ENCODE measurements at regions not wholly inside any gene's neighbourhood (a gene's known extent, or its start where the extent isn't known, plus 50 kb on each side); places are given as distances from the start of the nearest gene placed in this dataset.
"Not testable (repeated sequence)": the region's sequence is repeated elsewhere in the genome, so short reads cannot be mapped to it uniquely, and the experiment has no call there.

DNA sequence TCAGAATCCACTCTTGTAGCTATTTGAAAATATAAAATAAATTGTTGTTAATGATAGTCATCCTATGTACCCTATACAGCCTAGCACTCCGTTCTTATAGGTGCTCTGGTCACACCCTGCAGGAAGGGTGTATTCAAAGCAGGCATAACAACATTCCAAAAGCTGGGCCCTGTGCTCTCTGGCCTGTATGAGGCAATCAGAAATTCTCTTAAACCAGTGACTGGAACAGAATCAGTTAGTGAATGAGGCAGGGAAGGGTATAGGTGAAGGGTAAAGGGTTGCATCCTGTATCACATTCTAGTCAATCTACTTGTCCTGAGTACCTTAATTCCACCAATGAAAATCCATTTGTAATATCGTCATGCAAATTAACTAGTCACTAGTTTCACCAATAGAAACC lies 154.5 kb upstream of the ZNF217 start:
- no peak for DNase-seq (ENCODE audit: low read depth in 2 of 2)

DNA sequence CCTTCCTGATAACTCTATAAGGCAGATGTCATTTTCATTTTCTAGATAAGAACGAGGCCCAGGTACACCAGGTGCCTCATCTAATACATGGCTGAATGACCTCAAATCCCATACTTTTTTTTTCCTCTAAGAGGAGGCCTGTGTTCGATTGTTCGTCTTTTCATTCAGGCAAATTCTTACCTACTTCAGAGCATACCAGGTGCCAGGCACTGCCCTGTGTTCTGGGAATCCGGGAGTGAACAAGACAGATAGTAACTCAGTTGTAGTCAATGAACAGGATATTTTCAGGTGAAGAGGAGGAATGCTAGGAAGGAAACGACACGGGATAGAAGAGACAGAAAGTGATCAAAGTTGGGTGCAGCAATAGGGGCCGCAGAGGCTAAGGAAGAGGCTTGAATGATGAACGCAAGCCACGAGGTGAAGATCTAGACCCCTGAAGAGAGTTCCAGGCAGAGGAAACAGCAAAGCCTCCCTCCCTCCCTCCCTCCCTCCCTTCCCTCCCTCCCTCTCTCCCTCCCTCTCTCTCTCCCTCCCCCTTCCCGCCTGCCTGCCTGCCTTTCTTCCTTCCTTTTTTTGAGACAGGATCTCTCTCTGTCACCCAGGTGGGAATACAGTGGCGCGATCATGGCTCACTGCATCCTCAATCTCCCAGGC lies 150.1 kb upstream of the ZNF217 start:
- DNase-seq (ENCODE audit: low read depth in 2 of 2), result no peak

DNA sequence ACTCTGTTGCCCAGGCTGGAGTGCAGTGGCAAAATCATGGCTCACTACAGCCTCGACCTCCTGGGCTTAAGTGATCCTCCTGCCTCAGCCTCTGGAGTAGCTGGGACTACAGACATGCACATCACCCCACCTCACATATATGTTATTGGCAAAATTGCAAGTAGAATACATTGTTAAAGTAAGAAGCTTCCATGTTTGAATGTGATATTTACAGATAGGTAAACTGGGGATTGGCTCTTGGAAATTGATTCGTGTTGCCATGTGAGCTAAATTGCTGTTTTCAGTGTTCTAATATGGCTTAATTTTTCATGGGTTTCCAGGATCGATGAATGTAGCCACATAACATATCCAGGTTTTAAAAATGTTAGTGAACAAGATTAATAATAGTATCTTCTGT lies 149.0 kb upstream of the ZNF217 start:
- no peak for DNase-seq (ENCODE audit: low read depth in 2 of 2)

DNA sequence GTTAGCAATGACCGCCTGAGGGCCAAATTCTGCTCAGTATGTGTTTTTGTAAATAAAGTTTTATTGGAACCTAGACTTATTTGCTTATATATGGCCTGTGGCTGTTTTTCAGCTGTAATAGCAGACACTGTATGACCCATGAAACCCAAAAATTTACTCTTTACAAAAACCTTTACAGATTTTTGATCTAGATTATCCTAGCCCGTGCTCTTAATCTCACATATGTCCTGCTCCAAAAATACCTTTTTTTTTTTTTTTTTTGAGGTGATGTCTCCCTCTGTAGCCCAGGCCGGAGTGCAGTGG lies 148.0 kb upstream of the ZNF217 start:
- no peak for DNase-seq (ENCODE audit: low read depth in 2 of 2)

DNA sequence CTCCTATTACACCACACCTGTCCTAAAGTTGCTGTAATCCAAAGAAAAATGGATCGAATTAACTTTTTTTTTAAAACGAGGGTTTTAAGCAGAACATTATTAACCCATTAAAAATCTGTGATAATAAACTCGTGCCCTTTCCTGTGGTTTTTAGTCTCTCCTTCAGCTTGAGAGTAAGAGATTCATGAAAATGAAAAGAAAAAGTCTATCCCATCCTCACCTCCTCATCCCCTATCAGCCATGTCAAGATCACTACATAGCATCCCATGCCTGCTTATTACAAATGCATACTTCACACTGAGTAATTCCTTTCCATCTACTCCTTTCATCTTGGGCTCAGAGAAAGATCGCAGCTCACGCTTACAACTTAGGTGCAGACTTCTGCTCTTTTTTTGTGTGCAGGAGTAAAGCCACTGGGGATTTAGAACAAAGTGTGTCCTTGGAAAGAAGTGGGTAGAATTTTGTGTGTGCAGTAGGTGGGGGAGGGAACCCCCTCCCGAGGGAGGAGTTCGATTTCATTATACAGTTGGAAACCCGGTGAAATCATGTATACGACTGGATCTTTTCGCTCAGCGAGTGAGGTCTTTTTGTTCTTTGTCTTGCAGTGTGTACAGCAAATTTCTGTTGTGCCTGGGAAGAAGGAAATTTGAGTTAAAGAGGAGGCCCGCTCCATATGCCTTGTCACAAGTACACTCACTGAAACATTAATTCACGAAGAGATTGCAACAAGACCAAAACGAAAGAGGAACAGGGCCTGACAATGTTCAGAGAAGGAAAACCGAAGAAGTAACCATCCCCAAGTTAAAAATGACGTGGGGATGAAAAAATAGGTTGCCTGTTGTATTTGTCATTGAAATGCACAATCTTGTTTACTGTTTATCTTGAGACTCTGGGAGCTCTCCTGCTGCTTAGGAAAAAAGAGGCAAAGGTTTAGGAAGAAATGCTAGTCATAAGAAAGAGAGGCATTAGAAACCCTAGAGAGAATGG lies 146.5 kb upstream of the ZNF217 start:
- DNase-seq (ENCODE audit: low read depth in 2 of 2), result no peak

DNA sequence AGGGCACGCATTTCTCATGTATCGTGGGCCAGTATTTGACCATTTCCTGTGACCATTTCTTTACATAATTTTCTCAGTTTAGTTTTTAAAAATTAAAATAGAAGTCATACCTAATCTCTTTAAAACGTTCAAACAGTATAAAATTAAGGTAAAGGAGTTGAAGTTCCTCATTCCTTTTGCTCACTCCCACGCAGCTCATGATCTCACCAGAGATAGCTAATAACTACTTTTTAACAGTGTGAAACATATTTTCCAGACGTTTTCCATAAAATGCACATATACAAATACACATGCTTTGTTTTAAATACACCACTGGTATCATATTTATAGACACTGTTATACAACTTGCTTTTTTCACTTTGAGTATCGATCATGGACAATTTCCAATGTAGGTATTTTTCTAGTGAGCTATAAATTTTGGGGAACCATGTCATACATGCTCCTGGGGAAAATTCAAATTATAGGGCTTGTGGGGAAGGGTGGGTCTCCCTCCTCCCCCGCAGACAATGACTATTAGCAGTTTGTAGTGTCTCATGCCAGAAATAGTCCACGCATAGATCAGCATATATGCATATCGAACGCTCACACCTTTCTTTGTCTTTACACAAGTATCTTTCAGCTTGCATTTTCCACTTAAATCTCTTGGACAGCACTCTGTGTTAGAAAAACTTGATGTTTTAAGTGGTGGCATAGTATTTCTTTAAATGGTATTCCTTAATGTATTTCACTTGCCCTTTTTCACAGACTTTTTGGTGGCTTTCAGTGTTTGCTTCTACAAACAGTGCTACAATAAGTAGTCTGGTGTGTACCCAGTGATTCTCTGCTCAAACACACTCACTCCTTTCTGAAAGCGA lies 145.5 kb upstream of the ZNF217 start:
- DNase-seq (ENCODE audit: low read depth in 2 of 2), result no peak

DNA sequence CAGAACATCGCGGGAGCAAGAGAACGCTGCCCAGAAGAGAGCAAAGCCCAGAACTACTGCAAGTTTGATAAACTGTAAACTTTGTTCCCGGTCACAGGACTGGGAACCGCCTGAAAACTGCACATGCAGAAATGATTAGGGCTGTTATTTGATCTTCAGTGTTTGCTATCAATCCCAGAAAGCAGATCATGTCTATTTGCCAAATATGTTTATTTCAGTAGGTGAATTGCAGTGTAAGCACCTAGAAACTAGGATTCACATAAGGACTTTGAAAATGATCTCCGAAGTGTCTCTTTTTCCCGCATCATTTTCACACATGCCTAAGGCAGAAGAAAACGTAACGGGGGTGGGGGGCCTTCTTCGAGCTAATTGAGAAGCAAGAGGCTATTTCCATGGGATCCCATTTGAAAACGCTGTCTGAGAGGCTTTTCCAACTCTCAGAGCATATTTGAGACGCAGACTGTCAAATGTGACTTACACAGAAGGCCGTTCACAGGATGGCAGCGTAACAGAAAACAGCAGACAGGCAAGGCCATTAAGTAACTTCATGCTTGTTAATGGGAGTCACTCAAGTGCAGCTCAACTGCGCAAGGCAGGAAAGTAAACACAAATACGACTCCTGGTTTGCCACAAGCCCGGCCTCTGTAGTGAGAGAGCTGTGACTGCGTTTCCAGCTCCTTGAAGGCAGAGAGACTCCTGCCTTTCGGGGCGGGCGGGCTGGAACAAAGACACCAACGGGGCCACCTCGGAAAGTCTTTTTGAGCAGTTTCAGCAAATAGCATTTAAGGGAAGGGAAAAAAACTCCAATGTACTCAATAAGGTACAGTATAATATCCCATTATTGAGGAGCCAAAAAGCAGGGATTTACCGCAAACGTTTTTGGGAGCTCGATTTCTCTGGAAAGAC lies 144.7 kb upstream of the ZNF217 start:
- DNase-seq (ENCODE audit: low read depth in 2 of 2), result peak; percentile 63 to 69

DNA sequence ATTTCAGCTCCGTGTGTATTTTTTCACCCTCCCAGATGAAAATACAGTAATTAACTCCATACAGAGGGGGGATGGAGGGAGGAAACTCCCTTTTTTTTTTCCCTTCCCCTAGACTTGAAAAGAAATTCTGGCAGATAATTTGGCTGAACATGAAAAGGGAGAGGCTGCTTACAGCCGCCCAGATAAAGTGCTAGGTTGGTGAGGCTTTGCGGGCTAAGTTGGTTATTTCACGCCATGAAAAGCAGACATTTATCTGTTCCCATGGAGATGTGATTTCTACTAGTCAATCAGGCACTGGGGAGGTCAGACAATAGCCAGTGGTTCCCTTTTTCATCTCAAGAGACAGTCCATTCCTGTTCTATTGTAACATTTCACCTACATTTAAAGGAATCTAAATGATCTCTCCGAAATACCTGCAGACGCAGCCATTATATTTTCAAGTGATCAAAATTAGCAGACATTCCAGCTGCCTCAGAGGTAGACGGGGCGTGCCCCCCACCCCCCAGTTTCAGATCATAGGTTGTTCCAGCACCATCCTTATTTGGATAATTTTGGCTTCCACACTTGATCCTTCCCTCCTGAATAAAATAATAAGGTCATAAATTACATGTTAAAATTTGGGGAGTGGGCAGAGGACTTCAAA lies 143.9 kb upstream of the ZNF217 start:
- DNase-seq (ENCODE audit: low read depth in 2 of 2), result peak in 1 of 2 experiments; percentile 54

DNA sequence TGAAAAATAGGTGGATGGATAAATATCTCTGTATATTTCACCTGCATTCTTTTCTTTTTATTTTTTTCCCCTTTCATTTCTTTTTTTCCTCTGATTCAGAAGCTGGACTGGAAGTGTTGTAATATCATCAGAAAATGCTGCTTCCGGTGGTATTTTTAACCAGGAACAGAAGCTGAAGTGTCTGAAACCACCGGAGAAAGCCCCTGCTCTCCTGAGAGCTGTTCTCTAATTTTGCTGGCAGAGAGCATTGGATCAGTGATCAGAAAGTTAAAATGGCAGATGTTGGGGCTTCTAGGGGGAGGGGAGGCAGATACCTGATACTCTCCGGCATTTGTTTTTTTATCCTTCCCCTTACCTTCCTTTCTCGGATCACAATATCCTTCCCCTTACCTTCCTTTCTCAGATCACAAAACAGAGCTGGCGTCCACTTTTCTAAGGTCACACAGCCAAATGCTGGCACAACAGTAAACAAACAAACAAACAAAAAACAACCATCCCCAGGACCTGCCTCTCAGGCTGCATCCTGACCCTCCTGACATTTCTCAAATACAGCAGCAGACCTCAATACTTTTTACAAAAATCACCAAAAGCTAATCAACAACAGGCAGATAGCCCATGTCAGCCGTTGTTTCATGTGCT lies 143.2 kb upstream of the ZNF217 start:
- DNase-seq (ENCODE audit: low read depth in 2 of 2), result no peak

DNA sequence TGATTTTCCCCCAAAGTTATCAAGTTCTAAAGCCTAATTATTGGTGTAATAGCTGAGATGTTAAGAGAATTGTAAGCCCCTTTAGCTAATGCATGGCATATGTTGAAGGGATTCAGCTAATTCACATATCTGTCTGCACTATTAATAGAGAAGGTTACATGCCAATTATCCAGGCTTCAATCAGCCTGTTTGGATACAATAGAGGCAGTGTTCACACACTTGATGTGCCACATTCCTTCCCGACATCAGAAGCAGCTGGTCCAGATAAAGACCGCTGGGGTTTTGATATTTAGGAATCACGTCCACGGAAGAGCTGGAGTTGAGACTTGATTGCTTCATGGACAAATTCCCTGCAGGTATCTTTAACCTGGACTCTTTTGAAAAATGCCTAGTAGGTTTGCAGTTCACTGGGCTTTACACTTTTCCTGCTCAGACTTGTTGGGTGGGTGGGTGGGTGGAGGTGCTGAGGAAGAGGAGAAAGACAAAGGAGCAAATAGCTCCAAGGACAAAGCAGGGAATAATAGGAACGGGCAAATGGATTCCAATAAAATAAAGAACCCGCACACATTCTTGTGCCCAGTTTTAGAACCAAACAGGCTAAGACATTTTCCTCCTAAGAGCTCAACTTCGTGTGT lies 142.6 kb upstream of the ZNF217 start:
- DNase-seq (ENCODE audit: low read depth in 2 of 2), result no peak

DNA sequence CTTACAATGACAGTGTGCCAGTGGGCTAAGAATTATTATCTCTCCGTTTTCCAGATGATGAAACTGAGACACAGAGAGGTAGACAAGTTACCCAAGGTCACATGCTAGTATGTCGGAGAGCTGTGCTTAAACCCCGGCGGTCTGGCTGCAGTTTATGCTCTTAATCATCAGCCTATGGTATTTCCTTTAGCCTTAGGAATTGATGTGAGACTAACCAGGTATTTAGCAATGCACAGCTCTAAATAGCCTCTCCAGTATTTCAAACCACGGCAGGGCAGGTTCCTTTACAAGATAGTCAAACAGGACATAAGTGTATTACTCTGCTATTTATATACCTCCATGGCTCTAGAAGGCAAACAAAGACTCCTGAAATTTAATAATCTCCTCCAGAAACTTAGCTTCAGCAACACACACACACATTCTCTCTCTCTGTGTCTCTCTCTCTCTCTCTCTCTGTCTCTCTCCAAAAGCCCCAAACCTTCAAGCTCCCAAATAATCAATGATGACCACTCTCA lies 142.0 kb upstream of the ZNF217 start:
- peak; percentile 91 to 93 for DNase-seq (ENCODE audit: low read depth in 2 of 2)

DNA sequence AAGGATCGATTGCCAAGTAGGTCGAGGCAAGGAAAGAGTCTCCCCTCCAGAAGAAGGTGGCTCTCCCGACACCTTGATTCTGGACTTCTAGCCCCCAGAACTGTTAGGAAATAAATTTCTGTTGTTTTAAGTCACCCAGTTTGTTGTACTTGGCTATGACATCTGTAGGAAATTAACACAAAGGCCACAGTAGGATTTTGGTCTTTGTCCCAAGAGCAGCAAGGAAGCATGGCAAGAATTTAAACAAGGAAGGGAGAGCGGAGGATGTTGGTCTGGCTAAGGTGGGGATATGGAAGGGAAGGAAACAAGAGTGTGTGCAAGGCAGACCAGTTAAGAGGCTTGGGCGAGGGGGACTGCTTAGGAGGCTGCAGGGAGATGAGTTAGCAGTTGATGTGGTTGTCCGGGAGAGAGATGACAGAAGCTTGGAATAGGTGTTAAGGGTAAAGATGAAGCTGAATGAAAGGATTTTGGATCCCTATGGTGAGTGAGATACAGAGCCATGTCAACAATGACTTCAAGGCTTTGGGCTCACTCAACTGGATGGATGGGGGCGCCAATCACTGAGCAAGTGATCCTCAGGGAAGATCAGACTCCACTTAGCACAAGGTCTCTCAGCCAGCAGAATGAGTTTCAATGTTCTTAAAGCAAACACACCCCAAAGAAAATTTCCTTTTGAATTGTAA lies 140.5 kb upstream of the ZNF217 start:
- DNase-seq (ENCODE audit: low read depth in 2 of 2), result no peak

DNA sequence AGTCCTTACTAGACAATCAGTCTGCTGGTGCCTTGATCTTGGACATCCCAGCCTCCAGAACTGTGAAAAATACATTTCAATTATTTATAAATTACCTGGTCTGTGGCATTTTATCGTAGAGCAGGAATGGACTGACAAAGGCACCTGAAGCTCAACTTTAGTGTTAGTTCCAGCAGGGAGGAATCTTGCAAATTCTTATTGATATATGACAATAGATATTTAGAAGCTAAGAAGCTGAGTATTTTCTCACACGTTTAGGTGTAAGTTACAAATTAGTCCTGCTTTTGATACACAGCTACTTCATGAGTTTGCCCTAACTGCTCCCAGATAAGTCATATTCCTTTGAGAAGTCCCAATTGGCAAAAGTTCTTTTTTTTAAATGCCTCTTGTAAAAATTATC lies 138.0 kb upstream of the ZNF217 start:
- DNase-seq (ENCODE audit: low read depth in 2 of 2), result no peak

DNA sequence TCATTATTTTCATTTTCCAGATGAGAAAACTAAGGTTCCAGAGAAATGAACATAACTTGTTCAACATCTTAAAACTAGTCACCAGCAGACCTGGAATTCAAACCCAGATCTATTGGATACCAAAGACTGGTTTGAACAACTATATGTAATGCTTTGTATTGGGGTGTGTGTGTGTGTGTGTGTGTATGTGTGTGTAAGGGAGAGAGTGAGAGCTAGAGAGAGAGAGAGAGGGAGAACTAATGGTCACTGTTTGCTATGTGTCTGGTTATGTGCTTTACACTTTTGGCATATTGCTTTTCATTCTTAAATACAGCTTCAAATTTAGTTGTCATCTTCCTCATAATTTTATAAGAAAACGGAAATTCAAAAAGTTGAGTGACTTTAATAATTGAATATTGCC lies 134.7 kb upstream of the ZNF217 start:
- DNase-seq (ENCODE audit: low read depth in 2 of 2), result no peak

DNA sequence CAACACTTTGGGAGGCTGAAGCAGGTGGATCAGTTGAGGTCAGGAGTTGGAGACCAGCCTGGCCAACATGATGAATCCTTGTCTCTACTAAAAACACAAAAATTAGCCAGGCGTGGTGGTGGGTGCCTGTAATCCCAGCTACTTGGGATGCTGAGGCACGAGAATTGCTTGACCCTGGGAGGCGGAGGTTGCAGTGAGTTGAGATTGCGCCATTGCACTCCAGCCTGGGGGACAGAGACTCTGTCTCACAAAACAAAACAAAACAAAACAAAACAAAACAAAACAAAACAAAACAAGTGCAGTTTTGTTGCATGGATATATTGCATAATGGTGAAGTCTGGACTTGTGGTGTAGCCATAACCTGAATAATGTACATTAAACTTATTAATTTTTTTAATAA lies 133.6 kb upstream of the ZNF217 start:
- not testable (repeated sequence) for DNase-seq (ENCODE audit: low read depth in 2 of 2)

DNA sequence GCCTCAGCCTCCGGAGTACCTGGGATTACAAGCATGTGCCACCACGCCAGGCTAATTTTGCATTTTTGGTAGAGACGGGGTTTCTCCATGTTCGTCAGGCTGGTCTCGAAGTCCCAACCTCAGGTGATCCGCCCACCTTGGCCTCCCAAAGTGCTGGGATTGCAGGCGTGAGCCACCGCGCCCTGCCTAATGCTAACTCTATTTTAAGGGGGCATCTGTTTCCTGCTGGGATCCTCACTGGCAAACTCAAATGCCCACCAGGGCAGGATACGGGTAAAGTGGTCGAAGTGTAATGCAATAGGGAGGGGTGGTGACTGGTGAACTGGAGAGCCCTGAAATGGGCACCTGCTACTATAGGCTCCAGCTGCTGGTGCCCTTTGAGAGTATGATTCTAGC lies 131.9 kb upstream of the ZNF217 start:
- DNase-seq (ENCODE audit: low read depth in 2 of 2), result no peak

DNA sequence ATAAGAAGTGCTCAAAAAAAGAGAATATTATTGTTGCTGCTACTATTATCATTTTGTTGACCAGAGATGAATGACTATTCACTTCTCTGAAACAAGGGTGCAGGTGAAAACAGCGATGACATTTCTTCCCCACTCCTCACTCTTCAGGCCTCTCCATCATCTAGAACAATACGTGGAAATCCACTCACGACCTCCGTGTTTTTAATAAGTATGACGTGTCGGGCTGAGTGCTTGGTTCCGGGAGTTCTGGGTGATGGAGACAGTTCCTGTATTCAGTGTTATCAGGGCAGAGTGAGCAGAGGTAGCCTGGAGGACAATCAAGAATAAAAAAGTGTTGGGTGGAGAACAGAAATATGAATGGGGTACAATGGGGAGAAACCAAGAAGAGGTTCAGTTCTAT lies 130.0 kb upstream of the ZNF217 start:
- DNase-seq (ENCODE audit: low read depth in 2 of 2), result no peak

DNA sequence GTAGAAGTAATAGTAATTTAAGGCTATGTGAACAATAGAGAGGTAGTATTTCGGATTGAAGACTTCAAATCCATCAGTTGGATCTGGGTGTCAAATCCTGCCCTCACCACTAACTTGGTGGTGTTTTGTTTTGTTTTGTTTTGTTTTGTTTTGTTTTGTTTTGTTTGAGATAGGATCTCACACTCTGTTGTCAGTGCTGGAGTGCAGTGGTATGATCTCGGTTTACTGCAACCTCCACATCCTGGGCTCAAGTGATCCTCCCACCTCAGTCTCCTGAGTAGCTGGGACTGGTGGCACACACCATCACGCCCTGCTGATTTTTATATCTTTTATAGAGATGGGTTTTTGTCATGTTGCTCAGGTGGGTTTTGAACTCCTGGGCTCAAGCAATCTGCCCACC lies 129.4 kb upstream of the ZNF217 start:
- DNase-seq (ENCODE audit: low read depth in 2 of 2), result no peak

DNA sequence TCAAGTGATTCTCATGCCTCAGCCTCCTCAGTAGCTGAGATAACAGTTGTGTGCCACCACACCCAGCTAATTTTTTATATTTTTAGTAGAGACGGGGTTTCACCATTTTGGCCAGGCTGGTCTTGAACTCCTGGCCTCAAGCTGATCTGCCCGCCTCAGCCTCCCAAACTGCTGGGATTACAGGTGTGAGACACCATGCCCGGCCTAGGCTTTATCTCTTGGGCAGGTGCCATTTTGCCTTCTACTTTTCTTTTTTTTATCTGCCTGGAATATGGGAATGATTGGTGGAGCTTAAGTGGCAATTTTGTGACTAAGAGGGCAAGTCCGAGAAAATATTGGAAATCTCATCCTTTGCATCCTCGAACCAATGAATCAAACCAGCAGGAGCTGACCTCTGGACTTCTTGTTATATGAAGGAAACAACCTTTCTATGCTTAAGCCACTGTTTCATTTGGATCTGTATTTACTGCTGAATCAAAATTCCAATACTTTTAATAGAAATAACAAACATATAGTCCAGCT lies 128.9 kb upstream of the ZNF217 start:
- DNase-seq (ENCODE audit: low read depth in 2 of 2), result no peak
